HFFc6 (cell line): ENCODE measurements at regions not wholly inside any gene's neighbourhood (a gene's known extent, or its start where the extent isn't known, plus 50 kb on each side); places are given as distances from the start of the nearest gene placed in this dataset.

Experiments
- DNase-seq: peaks from one replicate; pipeline ENCODE4 v3.0.0-alpha.2; 2018
- H3K27ac Mint-ChIP-seq: 2 replicates; pipeline ENCODE4 v1.8.0; 2020; ENCODE audit warnings: mild to moderate bottlenecking, mixed read lengths
- H3K27me3 Mint-ChIP-seq: 2 replicates; pipeline ENCODE4 v1.8.0; 2021; ENCODE audit warnings: mild to moderate bottlenecking, moderate library complexity, mixed read lengths; ENCODE audit not compliant: insufficient read depth
- H3K36me3 Mint-ChIP-seq: 2 replicates; pipeline ENCODE4 v1.8.0; 2021; ENCODE audit warnings: low read depth, mixed read lengths
- H3K4me1 Mint-ChIP-seq: 2 replicates; pipeline ENCODE4 v1.8.0; 2020; ENCODE audit warnings: low read depth, mixed read lengths
- H3K4me3 Mint-ChIP-seq: 2 replicates; pipeline ENCODE4 v1.8.0; 2020; ENCODE audit warnings: mild to moderate bottlenecking, moderate library complexity, mixed read lengths
- H3K9me3 Mint-ChIP-seq: 2 replicates; pipeline ENCODE4 v1.8.0; 2020; ENCODE audit warnings: mild to moderate bottlenecking, mixed read lengths
- TF ChIP-seq, protein P1 (sequence below): fragments of 200-600 bp; sonication (generic); IDR thresholded peaks from 2 replicates; pipeline ENCODE4 v1.5.0; 2021; ENCODE audit warnings: antibody characterized with exemption, mild to moderate bottlenecking

GRCh38 chr19:29380581-29380980 is 145.2 kb upstream of the VSTM2B start:
- H3K36me3 Mint-ChIP-seq: no peaks in the 10 kb centered on the region; the same call in 1 of the 2 replicates
- no peak overlapping the region for H3K27ac Mint-ChIP-seq
- H3K4me3 Mint-ChIP-seq: no peak overlapping the region
- no peak for DNase-seq
- peaks cover 78% of the 10 kb centered on the region for H3K9me3 Mint-ChIP-seq
- H3K4me1 Mint-ChIP-seq: no peaks in the 10 kb centered on the region
- no peaks in the 10 kb centered on the region; the same call in 1 of the 2 replicates for H3K27me3 Mint-ChIP-seq
- TF ChIP-seq, protein P1, sequence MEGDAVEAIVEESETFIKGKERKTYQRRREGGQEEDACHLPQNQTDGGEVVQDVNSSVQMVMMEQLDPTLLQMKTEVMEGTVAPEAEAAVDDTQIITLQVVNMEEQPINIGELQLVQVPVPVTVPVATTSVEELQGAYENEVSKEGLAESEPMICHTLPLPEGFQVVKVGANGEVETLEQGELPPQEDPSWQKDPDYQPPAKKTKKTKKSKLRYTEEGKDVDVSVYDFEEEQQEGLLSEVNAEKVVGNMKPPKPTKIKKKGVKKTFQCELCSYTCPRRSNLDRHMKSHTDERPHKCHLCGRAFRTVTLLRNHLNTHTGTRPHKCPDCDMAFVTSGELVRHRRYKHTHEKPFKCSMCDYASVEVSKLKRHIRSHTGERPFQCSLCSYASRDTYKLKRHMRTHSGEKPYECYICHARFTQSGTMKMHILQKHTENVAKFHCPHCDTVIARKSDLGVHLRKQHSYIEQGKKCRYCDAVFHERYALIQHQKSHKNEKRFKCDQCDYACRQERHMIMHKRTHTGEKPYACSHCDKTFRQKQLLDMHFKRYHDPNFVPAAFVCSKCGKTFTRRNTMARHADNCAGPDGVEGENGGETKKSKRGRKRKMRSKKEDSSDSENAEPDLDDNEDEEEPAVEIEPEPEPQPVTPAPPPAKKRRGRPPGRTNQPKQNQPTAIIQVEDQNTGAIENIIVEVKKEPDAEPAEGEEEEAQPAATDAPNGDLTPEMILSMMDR: no peak

GRCh38 chr19:29381353-29382203 is 144.2 kb upstream of the VSTM2B start:
- Mint-ChIP-seq H3K27ac (no peak overlapping the region), H3K4me3 (no peak overlapping the region), H3K4me1 (no peaks in the 10 kb centered on the region), H3K9me3 (peaks cover 78% of the 10 kb centered on the region), H3K27me3 (no peaks in the 10 kb centered on the region; the same call in 1 of the 2 replicates), H3K36me3 (no peaks in the 10 kb centered on the region; the same call in 1 of the 2 replicates)
- TF ChIP-seq, protein P1: no peak
- DNase-seq: no peak

DNA sequence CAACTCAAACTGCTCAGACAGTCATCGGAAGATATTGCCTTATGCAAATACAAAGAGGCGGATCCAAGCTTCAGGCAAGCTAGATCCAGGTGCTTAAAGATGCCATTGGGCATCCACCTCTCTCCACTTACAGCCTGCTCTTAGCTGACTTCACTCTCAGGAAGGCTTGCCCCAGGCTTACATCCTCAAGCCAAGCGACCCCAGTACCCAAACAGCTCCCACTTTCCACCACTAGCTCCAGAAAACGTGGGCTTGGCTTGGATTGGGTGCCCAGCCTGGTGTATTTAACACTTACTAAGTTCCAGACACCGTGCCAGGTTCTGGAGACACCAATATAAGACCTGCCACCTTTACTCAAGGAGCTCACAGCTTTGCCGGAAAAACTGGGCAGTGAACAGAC is 142.1 kb upstream of the VSTM2B start:
- H3K4me3 Mint-ChIP-seq: no peak overlapping the region
- H3K27me3 Mint-ChIP-seq: peaks cover 5% of the 10 kb centered on the region
- no peaks in the 10 kb centered on the region for H3K4me1 Mint-ChIP-seq
- no peak overlapping the region for H3K27ac Mint-ChIP-seq
- peaks cover 83% of the 10 kb centered on the region for H3K9me3 Mint-ChIP-seq
- TF ChIP-seq, protein P1: no peak
- DNase-seq: no peak
- no peaks in the 10 kb centered on the region; the same call in 1 of the 2 replicates for H3K36me3 Mint-ChIP-seq

GRCh38 chr19:29384656-29385055 is 141.1 kb upstream of the VSTM2B start:
- H3K9me3 Mint-ChIP-seq: peaks cover 84% of the 10 kb centered on the region
- H3K4me3 Mint-ChIP-seq: no peak overlapping the region
- DNase-seq: no peak
- peaks cover 5% of the 10 kb centered on the region for H3K27me3 Mint-ChIP-seq
- H3K27ac Mint-ChIP-seq: no peak overlapping the region
- TF ChIP-seq, protein P1: no peak
- H3K36me3 Mint-ChIP-seq: no peaks in the 10 kb centered on the region; the same call in 1 of the 2 replicates
- no peaks in the 10 kb centered on the region for H3K4me1 Mint-ChIP-seq

GRCh38 chr19:29385191-29385795 is 140.5 kb upstream of the VSTM2B start:
- H3K9me3 Mint-ChIP-seq: peaks cover 82% of the 10 kb centered on the region
- H3K36me3 Mint-ChIP-seq: no peaks in the 10 kb centered on the region; the same call in 1 of the 2 replicates
- H3K4me3 Mint-ChIP-seq: no peak overlapping the region
- no peak overlapping the region for H3K27ac Mint-ChIP-seq
- H3K27me3 Mint-ChIP-seq: peaks cover 5% of the 10 kb centered on the region
- no peaks in the 10 kb centered on the region for H3K4me1 Mint-ChIP-seq
- TF ChIP-seq, protein P1: no peak
- DNase-seq: no peak
